ENCODE measurements at regions not wholly inside any gene's neighbourhood (a gene's known extent, or its start where the extent isn't known, plus 50 kb on each side); places are given as distances from the start of the nearest gene placed in this dataset.
"Not testable (repeated sequence)": the region's sequence is repeated elsewhere in the genome, so short reads cannot be mapped to it uniquely, and the experiment has no call there.

- Mint-ChIP-seq H3K36me3 (ENCODE audit: unreplicated experiment) (peaks cover 2% of the 10 kb centered on the region), H3K27ac (ENCODE audit: unreplicated experiment) (no peak overlapping the region), H3K9me3 (ENCODE audit: unreplicated experiment) (peaks cover 14% of the 10 kb centered on the region), H3K4me3 (ENCODE audit: unreplicated experiment) (no peak overlapping the region), H3K4me1 (ENCODE audit: unreplicated experiment) (no peaks in the 10 kb centered on the region), H3K27me3 (ENCODE audit: unreplicated experiment) (no peaks in the 10 kb centered on the region)
- TF ChIP-seq, protein P1, sequence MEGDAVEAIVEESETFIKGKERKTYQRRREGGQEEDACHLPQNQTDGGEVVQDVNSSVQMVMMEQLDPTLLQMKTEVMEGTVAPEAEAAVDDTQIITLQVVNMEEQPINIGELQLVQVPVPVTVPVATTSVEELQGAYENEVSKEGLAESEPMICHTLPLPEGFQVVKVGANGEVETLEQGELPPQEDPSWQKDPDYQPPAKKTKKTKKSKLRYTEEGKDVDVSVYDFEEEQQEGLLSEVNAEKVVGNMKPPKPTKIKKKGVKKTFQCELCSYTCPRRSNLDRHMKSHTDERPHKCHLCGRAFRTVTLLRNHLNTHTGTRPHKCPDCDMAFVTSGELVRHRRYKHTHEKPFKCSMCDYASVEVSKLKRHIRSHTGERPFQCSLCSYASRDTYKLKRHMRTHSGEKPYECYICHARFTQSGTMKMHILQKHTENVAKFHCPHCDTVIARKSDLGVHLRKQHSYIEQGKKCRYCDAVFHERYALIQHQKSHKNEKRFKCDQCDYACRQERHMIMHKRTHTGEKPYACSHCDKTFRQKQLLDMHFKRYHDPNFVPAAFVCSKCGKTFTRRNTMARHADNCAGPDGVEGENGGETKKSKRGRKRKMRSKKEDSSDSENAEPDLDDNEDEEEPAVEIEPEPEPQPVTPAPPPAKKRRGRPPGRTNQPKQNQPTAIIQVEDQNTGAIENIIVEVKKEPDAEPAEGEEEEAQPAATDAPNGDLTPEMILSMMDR (IDR thresholded peaks at IDR 0.05) = no peak
- no peak for DNase-seq (ENCODE audit: extremely low spot score, unreplicated experiment)
These were observed 290.5 kb upstream of the MEF2C start for GRCh38 chr5:89173528-89173927.

- no peak for DNase-seq (ENCODE audit: extremely low spot score, unreplicated experiment)
- no peaks in the 10 kb centered on the region for H3K36me3 Mint-ChIP-seq (ENCODE audit: unreplicated experiment)
- TF ChIP-seq, protein P1 (IDR thresholded peaks at IDR 0.05) = no peak
- peaks cover 9% of the 10 kb centered on the region for H3K9me3 Mint-ChIP-seq (ENCODE audit: unreplicated experiment)
- no peaks in the 10 kb centered on the region for H3K4me1 Mint-ChIP-seq (ENCODE audit: unreplicated experiment)
- no peak overlapping the region for H3K27ac Mint-ChIP-seq (ENCODE audit: unreplicated experiment)
- H3K27me3 Mint-ChIP-seq (ENCODE audit: unreplicated experiment) = no peaks in the 10 kb centered on the region
- no peak overlapping the region for H3K4me3 Mint-ChIP-seq (ENCODE audit: unreplicated experiment)
These were observed 285.8 kb upstream of the MEF2C start for GRCh38 chr5:89168766-89169165.

DNA sequence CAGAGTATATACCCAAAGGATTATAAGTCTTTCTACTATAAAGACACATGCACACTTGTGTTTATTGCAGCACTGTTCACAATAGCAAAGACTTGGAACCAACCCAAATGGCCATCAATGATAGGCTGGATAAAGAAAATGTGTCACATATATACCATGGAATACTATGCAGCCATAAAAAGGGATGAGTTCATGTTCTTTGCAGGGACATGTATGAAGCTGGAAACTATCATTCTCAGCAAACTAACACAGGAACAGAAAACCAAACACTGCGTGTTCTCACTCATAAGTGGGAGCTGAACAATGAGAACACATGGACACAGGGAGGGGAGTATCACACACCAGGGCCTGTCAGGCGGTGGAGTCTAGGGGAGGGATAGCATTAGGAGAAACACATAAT is 281.7 kb upstream of the MEF2C start:
- H3K27ac Mint-ChIP-seq (ENCODE audit: unreplicated experiment); H3K4me3 Mint-ChIP-seq (ENCODE audit: unreplicated experiment); H3K36me3 Mint-ChIP-seq (ENCODE audit: unreplicated experiment); H3K4me1 Mint-ChIP-seq (ENCODE audit: unreplicated experiment); H3K27me3 Mint-ChIP-seq (ENCODE audit: unreplicated experiment); DNase-seq (ENCODE audit: extremely low spot score, unreplicated experiment): not testable (repeated sequence)
- H3K9me3 Mint-ChIP-seq (ENCODE audit: unreplicated experiment) = peaks cover 16% of the 10 kb centered on the region

GRCh38 chr5:89156226-89156625 is 273.2 kb upstream of the MEF2C start:
- Mint-ChIP-seq H3K9me3 (ENCODE audit: unreplicated experiment) (no peaks in the 10 kb centered on the region), H3K27ac (ENCODE audit: unreplicated experiment) (no peak overlapping the region), H3K27me3 (ENCODE audit: unreplicated experiment) (no peaks in the 10 kb centered on the region)

GRCh38 chr5:89147031-89147430 is 264.0 kb upstream of the MEF2C start:
- Mint-ChIP-seq H3K9me3 (ENCODE audit: unreplicated experiment) (no peaks in the 10 kb centered on the region), H3K4me1 (ENCODE audit: unreplicated experiment) (no peaks in the 10 kb centered on the region), H3K27me3 (ENCODE audit: unreplicated experiment) (no peaks in the 10 kb centered on the region), H3K4me3 (ENCODE audit: unreplicated experiment) (no peak overlapping the region), H3K36me3 (ENCODE audit: unreplicated experiment) (no peaks in the 10 kb centered on the region), H3K27ac (ENCODE audit: unreplicated experiment) (no peak overlapping the region)
- no peak for DNase-seq (ENCODE audit: extremely low spot score, unreplicated experiment)
- TF ChIP-seq, protein P1 (IDR thresholded peaks at IDR 0.05) = no peak

More at GRCh38 chr5:89156226-89156625, 273.2 kb upstream of the MEF2C start:
- Mint-ChIP-seq H3K36me3 (ENCODE audit: unreplicated experiment) (no peaks in the 10 kb centered on the region), H3K4me3 (ENCODE audit: unreplicated experiment) (no peak overlapping the region), H3K4me1 (ENCODE audit: unreplicated experiment) (no peaks in the 10 kb centered on the region)
- no peak for DNase-seq (ENCODE audit: extremely low spot score, unreplicated experiment)
- TF ChIP-seq, protein P1 (IDR thresholded peaks at IDR 0.05) = no peak

DNA sequence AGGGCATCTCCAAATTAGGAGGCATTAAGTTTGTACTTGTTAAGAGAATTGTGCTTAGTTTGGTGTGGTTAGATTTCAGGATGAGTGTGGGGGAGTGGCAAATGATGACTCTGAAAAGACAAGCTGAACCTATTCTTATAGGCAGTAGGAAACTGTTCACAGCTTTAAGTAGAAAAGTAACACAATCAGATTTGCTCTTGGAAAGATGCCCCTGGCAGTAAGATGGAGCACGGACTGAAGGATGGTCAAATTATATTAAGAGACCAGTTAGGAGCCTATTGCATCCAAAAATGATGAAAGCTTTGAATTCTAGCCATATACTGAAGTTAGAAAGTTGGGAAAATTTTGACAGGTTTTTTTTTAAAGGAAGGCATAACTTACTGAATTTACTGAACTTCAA is 254.2 kb upstream of the MEF2C start:
- no peaks in the 10 kb centered on the region for H3K36me3 Mint-ChIP-seq (ENCODE audit: unreplicated experiment)
- TF ChIP-seq, protein P1 (IDR thresholded peaks at IDR 0.05) = no peak
- peaks cover 8% of the 10 kb centered on the region for H3K9me3 Mint-ChIP-seq (ENCODE audit: unreplicated experiment)
- DNase-seq (ENCODE audit: extremely low spot score, unreplicated experiment) = no peak
- H3K27me3 Mint-ChIP-seq (ENCODE audit: unreplicated experiment) = no peaks in the 10 kb centered on the region
- H3K27ac Mint-ChIP-seq (ENCODE audit: unreplicated experiment) = no peak overlapping the region
- H3K4me3 Mint-ChIP-seq (ENCODE audit: unreplicated experiment) = no peak overlapping the region
- H3K4me1 Mint-ChIP-seq (ENCODE audit: unreplicated experiment) = no peaks in the 10 kb centered on the region
